Transverse colon (tissue), 4 donors: ENCODE measurements at regions not wholly inside any gene's neighbourhood (a gene's known extent, or its start where the extent isn't known, plus 50 kb on each side); places are given as distances from the start of the nearest gene placed in this dataset.

Experiments
- CTCF ChIP-seq, 5 experiments: fragments of 200-600 bp in 3 of 5; fragments of 450-650 bp in 2 of 5; sonication (generic) in 3 of 5; IDR thresholded peaks; 1 replicate in 2 of 5; 2 replicates in 3 of 5; pipeline ENCODE4 v1.5.1; 2016 to 2017; ENCODE audit warnings: antibody characterized with exemption in 5 of 5, inconsistent platforms in 3 of 5, mild to moderate bottlenecking in 2 of 5, moderate library complexity in 1 of 5
- POLR2A ChIP-seq: fragments of 450-650 bp; IDR thresholded peaks from one replicate; pipeline ENCODE4 v1.6.1; 2016; ENCODE audit warnings: antibody characterized with exemption, mild to moderate bottlenecking, moderate library complexity
- POLR2AphosphoS5 ChIP-seq, 3 donors: sonication (generic); formaldehyde crosslinking; IDR thresholded peaks; one replicate each; pipeline ENCODE4 v1.6.1; 2016; ENCODE audit warnings: antibody characterized with exemption in 3 of 3

GRCh38 chr6:91271807-91272206 is 684.9 kb upstream of the MAP3K7 start:
- TF ChIP-seq POLR2A (no peak), CTCF (IDR thresholded peaks at IDR 0.05) (no peak), POLR2AphosphoS5 (IDR thresholded peaks at IDR 0.05) (no peak)
